ENCODE measurements at regions not wholly inside any gene's neighbourhood (a gene's known extent, or its start where the extent isn't known, plus 50 kb on each side); places are given as distances from the start of the nearest gene placed in this dataset.

DNA sequence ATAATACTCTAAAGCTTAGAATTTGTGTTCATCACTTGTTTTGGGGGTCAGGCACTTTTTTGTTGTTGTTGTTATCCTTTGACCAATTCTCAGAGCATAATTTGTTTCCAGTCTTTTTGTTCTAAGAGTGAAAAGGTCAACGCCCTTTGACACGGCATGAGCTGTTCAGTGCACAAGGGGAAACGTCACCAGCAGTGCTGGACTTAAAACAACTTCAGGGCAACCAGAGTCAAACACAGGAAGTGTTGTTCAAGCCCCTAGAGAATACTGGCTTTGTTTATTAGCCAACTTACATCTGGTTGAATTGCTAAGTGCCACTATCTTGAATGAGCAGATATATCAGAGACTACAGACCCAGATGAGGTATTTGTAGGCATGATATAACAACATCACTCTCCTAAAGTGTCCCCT is 368.9 kb downstream of the TMEM161B start (continued):
- TF ChIP-seq POLR2A (conservative IDR thresholded peaks at IDR 0.05), result no peak
- TF ChIP-seq, protein P1, sequence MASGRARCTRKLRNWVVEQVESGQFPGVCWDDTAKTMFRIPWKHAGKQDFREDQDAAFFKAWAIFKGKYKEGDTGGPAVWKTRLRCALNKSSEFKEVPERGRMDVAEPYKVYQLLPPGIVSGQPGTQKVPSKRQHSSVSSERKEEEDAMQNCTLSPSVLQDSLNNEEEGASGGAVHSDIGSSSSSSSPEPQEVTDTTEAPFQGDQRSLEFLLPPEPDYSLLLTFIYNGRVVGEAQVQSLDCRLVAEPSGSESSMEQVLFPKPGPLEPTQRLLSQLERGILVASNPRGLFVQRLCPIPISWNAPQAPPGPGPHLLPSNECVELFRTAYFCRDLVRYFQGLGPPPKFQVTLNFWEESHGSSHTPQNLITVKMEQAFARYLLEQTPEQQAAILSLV (tag; IDR thresholded peaks at IDR 0.05), result no peak
- TF ChIP-seq ZNF224 (CRISPR knock-in tag; IDR thresholded peaks at IDR 0.05), result no peak
- no peak for TF ChIP-seq HNRNPH1 (optimal IDR thresholded peaks at IDR 0.05; ENCODE audit: low read depth, low read length)

DNA sequence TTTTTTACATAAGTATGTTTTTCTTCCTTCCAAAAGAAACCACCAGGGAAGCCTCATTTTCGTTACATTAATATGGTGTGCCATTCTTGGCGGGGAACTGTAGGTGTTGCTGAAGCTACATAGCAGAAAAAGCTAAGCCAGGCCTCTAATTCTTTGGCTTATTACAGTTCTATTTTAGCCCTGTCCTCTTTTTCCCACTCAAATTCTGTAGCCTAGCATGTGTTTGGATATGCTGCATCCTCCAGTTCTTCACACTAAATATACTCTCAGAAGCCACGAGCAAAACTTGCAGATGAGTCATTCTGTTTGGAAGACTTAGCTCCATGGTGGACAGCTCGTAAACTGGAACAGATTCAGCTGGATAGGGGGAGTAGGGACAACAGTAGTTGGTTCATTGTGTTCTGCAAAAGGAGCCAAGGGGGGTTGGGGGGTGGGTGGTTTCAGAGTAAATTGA is 369.4 kb downstream of the TMEM161B start:
- Histone ChIP-seq H3K9me1 (ENCODE audit: control insufficient read depth, insufficient read depth, low read length) (no peaks in the 10 kb centered on the region), H3K79me2 (ENCODE audit: control insufficient read depth, insufficient read depth, low read length) (no peaks in the 10 kb centered on the region), H3K27me3 (ENCODE audit: control insufficient read depth in 2 of 2, insufficient read depth in 2 of 2, low read length in 2 of 2) (no peaks in the 10 kb centered on the region), H4K20me1 (replicated peaks; ENCODE audit: control insufficient read depth, insufficient read depth, low read length) (no peaks in the 10 kb centered on the region), H3K9ac (ENCODE audit: insufficient read depth in 1 of 2, low read depth in 2 of 2, low read length in 2 of 2) (no peak overlapping the region), H3K4me3 (no peak overlapping the region), H3K27ac (ENCODE audit: extremely low read depth, low read depth, low read length) (no peak overlapping the region), H3K4me2 (ENCODE audit: insufficient read depth, low read length) (no peak overlapping the region), H2AFZ (ENCODE audit: low read depth, low read length) (no peak overlapping the region), H3K9me3 (replicated peaks; ENCODE audit: control insufficient read depth, insufficient read depth, low read depth, low read length) (no peaks in the 10 kb centered on the region), H3K4me1 (replicated peaks in 1 of 2; ENCODE audit: control insufficient read depth in 2 of 2, insufficient read depth in 2 of 2, low read length in 2 of 2) (no peaks in the 10 kb centered on the region), H3K36me3 (ENCODE audit: control insufficient read depth, insufficient read depth, low read length) (no peaks in the 10 kb centered on the region)
- POLR2A ChIA-PET, result interaction anchor here (0.7 kb wide), 1 partner anchor 510 kb away, joined by 3 read pairs; no protein-coding TSS in a partner anchor
- TF ChIP-seq, protein P2, sequence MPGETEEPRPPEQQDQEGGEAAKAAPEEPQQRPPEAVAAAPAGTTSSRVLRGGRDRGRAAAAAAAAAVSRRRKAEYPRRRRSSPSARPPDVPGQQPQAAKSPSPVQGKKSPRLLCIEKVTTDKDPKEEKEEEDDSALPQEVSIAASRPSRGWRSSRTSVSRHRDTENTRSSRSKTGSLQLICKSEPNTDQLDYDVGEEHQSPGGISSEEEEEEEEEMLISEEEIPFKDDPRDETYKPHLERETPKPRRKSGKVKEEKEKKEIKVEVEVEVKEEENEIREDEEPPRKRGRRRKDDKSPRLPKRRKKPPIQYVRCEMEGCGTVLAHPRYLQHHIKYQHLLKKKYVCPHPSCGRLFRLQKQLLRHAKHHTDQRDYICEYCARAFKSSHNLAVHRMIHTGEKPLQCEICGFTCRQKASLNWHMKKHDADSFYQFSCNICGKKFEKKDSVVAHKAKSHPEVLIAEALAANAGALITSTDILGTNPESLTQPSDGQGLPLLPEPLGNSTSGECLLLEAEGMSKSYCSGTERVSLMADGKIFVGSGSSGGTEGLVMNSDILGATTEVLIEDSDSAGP (CRISPR knock-in tag; IDR thresholded peaks at IDR 0.05), result no peak
- TF ChIP-seq, protein P3, sequence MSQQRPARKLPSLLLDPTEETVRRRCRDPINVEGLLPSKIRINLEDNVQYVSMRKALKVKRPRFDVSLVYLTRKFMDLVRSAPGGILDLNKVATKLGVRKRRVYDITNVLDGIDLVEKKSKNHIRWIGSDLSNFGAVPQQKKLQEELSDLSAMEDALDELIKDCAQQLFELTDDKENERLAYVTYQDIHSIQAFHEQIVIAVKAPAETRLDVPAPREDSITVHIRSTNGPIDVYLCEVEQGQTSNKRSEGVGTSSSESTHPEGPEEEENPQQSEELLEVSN (IDR thresholded peaks at IDR 0.05; ENCODE audit: borderline replicate concordance in 1 of 2, extremely low read depth in 1 of 2, insufficient read depth in 1 of 2, insufficient read length in 1 of 2, low read depth in 1 of 2, low read length in 1 of 2, poor library complexity in 1 of 2, severe bottlenecking in 1 of 2), result no peak
- no peak for TF ChIP-seq MIER1 (IDR thresholded peaks at IDR 0.05; ENCODE audit: low read depth)
- TF ChIP-seq BRF1 (IDR thresholded peaks at IDR 0.05; ENCODE audit: borderline replicate concordance, extremely low read depth, insufficient read length), result no peak
- no peak for TF ChIP-seq ZBED1 (IDR thresholded peaks at IDR 0.05)
- no peak for TF ChIP-seq SNIP1 (IDR thresholded peaks at IDR 0.05; ENCODE audit: low read depth)
- no peak for TF ChIP-seq SMAD1 (IDR thresholded peaks at IDR 0.05; ENCODE audit: low read depth, low read length, partially characterized antibody)
- TF ChIP-seq, protein P4, sequence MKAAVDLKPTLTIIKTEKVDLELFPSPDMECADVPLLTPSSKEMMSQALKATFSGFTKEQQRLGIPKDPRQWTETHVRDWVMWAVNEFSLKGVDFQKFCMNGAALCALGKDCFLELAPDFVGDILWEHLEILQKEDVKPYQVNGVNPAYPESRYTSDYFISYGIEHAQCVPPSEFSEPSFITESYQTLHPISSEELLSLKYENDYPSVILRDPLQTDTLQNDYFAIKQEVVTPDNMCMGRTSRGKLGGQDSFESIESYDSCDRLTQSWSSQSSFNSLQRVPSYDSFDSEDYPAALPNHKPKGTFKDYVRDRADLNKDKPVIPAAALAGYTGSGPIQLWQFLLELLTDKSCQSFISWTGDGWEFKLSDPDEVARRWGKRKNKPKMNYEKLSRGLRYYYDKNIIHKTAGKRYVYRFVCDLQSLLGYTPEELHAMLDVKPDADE (conservative IDR thresholded peaks at IDR 0.05; ENCODE audit: control insufficient read depth, low read depth, low read length), result no peak
- 0% methylated on average over 4 of the region's 4 CpGs for WGBS (ENCODE audit: insufficient coverage, low coverage, missing lambda C conversion rate)
- DNase-seq (ENCODE audit: extremely low read depth in 1 of 4, low spot score in 3 of 4) (no peak), FAIRE-seq (no peak), ATAC-seq (no peak)
- in situ Hi-C loops (cut with MboI) (no loop called here), intact Hi-C loops (cut with micrococcal nuclease) (no loop called here)
- no TSS peak for BruUV-seq (replicated peaks)
- CTCF ChIA-PET (ENCODE audit: low intra/inter-chr PET ratio), result no interaction called here

Data from K562 (cell line).